ENCODE measurements at regions not wholly inside any gene's neighbourhood (a gene's known extent, or its start where the extent isn't known, plus 50 kb on each side); places are given as distances from the start of the nearest gene placed in this dataset.

DNA sequence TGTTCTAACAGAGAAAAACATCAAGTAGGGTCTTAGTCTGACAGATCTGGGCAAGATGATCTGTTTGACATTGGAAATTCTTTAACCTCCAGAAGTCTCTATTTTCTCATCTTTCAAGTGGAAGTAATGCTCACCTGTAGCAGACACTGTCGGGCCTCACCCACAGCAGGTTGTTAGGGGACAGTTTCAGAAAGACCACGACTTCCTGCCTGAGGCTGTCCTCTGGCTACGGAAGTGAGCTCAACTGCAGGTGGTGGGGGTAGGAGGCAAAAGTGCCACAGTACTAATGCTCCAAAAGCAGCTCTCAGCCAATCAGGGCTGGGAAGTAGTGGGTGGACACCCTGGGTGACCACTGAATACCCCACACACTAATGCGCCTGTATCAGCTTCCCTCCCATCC, 111.4 kb upstream of the TOPAZ1 start:
- no peak for TF ChIP-seq POLR2A (IDR thresholded peaks at IDR 0.05; ENCODE audit: low read length)
- TF ChIP-seq GATA1 (IDR thresholded peaks at IDR 0.05; ENCODE audit: low read depth, low read length): no peak
